ENCODE measurements at regions not wholly inside any gene's neighbourhood (a gene's known extent, or its start where the extent isn't known, plus 50 kb on each side); places are given as distances from the start of the nearest gene placed in this dataset.

- ATAC-seq: no peak
- in situ Hi-C loops (cut with MboI): no loop called here
- no peak for DNase-seq (ENCODE audit: extremely low read depth in 1 of 4, low spot score in 3 of 4)
- BruUV-seq (replicated peaks): no TSS peak
- H3K9ac ChIP-seq (ENCODE audit: insufficient read depth in 1 of 2, low read depth in 2 of 2, low read length in 2 of 2): no peak overlapping the region
- no peaks in the 10 kb centered on the region; a peak in 1 of 5 replicates for H3K4me1 ChIP-seq (replicated peaks in 1 of 2; ENCODE audit: control insufficient read depth in 2 of 2, insufficient read depth in 2 of 2, low read length in 2 of 2)
- intact Hi-C loops (cut with micrococcal nuclease): no loop called here
- POLR2A ChIA-PET: interaction anchor here (0.6 kb wide), 1 partner anchor 10 kb away, joined by 3 read pairs; no protein-coding TSS in a partner anchor
- H3K27me3 ChIP-seq (ENCODE audit: control insufficient read depth in 2 of 2, insufficient read depth in 2 of 2, low read length in 2 of 2): peaks cover 29 to 69% of the 10 kb centered on the region in 2 experiments
- H3K79me2 ChIP-seq (ENCODE audit: control insufficient read depth, insufficient read depth, low read length): no peaks in the 10 kb centered on the region
- 2% methylated on average over 10 of the region's 11 CpGs for WGBS (ENCODE audit: insufficient coverage, low coverage, missing lambda C conversion rate)
- no peak overlapping the region for H3K4me2 ChIP-seq (ENCODE audit: insufficient read depth, low read length)
- TF ChIP-seq PREB (CRISPR knock-in tag; IDR thresholded peaks at IDR 0.05) (no peak), PHF8 (IDR thresholded peaks at IDR 0.05; ENCODE audit: borderline replicate concordance, low read length) (no peak), POLR2AphosphoS2 (IDR thresholded peaks at IDR 0.05; ENCODE audit: low read length) (no peak), ZFP91 (CRISPR knock-in tag; IDR thresholded peaks at IDR 0.05) (no peak), CBX8 (IDR thresholded peaks at IDR 0.05; ENCODE audit: borderline replicate concordance, extremely low read depth, low read depth, low read length, poor library complexity, severe bottlenecking) (no peak), MAFK (IDR thresholded peaks at IDR 0.05; ENCODE audit: low read length) (no peak), ZNF75A (CRISPR knock-in tag; IDR thresholded peaks at IDR 0.05) (no peak), TCF15 (CRISPR knock-in tag; IDR thresholded peaks at IDR 0.05) (no peak), SREBF1 (IDR thresholded peaks at IDR 0.05; ENCODE audit: borderline replicate concordance, low read depth, low read length) (no peak), ZC3H11A (IDR thresholded peaks at IDR 0.05; ENCODE audit: low read depth, low read length) (no peak)
- H3K36me3 ChIP-seq (ENCODE audit: control insufficient read depth, insufficient read depth, low read length): no peaks in the 10 kb centered on the region
- H3K4me3 ChIP-seq: no peak overlapping the region
- FAIRE-seq: no peak
- CTCF ChIA-PET (ENCODE audit: low intra/inter-chr PET ratio): no interaction called here
- H4K20me1 ChIP-seq (replicated peaks; ENCODE audit: control insufficient read depth, insufficient read depth, low read length): peaks cover 7% of the 10 kb centered on the region; the same call in 1 of the 2 replicates
- no peaks in the 10 kb centered on the region for H3K9me3 ChIP-seq (replicated peaks; ENCODE audit: control insufficient read depth, insufficient read depth, low read depth, low read length)
- no peaks in the 10 kb centered on the region for H3K9me1 ChIP-seq (ENCODE audit: control insufficient read depth, insufficient read depth, low read length)
- H3K27ac ChIP-seq (ENCODE audit: extremely low read depth, low read depth, low read length): no peak overlapping the region
- no peak overlapping the region for H2AFZ ChIP-seq (ENCODE audit: low read depth, low read length)
Measured at GRCh38 chr19:30087381-30088138, 145.5 kb downstream of the URI1 start.

Data from K562 (cell line).